SK-N-SH treated with all-trans-retinoic acid at 6 μM for 48 hours (cell line): ENCODE measurements at regions not wholly inside any gene's neighbourhood (a gene's known extent, or its start where the extent isn't known, plus 50 kb on each side); places are given as distances from the start of the nearest gene placed in this dataset.

Source experiments
- ATAC-seq: fragments of 200-7000 bp; cut with Tn5 transposase; 3 replicates; pipeline ENCODE4 v1.9.1; 2020; ENCODE audit warnings: mild to moderate bottlenecking, moderate library complexity
- ARNTL ChIP-seq: fragments of 450-650 bp; formaldehyde crosslinking; IDR thresholded peaks from 2 replicates; pipeline ENCODE4 v1.5.0; 2020; ENCODE audit warnings: low read depth, mild to moderate bottlenecking, moderate library complexity, borderline replicate concordance
- BACH2 ChIP-seq: fragments of 250-450 bp; sonication (Bioruptor Pico); IDR thresholded peaks from 2 replicates; pipeline ENCODE4 v1.9.0; 2021; ENCODE audit warnings: mild to moderate bottlenecking, borderline replicate concordance
- CSDC2 ChIP-seq: fragments of 250-450 bp; sonication (Bioruptor Pico); IDR thresholded peaks from 2 replicates; pipeline ENCODE4 v1.5.0; 2020; ENCODE audit warnings: mild to moderate bottlenecking, moderate library complexity
- CSRNP3 ChIP-seq: fragments of 250-450 bp; sonication (Bioruptor Pico); IDR thresholded peaks from 2 replicates; pipeline ENCODE4 v1.5.1; 2021; ENCODE audit warnings: mild to moderate bottlenecking, moderate library complexity
- ESRRG ChIP-seq: fragments of 250-450 bp; sonication (Bioruptor Pico); IDR thresholded peaks from 2 replicates; pipeline ENCODE4 v1.6.1; 2021; ENCODE audit warnings: mild to moderate bottlenecking
- GLIS3 ChIP-seq: fragments of 250-450 bp; sonication (Bioruptor Pico); IDR thresholded peaks from 2 replicates; pipeline ENCODE4 v1.5.0; 2020; ENCODE audit warnings: mild to moderate bottlenecking, moderate library complexity
- ISL1 ChIP-seq: fragments of 250-450 bp; sonication (Bioruptor Pico); IDR thresholded peaks from 2 replicates; pipeline ENCODE4 v2.1.2; 2022; ENCODE audit warnings: mild to moderate bottlenecking, moderate library complexity
- OSR1 ChIP-seq: fragments of 250-450 bp; sonication (Bioruptor Pico); IDR thresholded peaks from 2 replicates; pipeline ENCODE4 v1.8.0; 2022; ENCODE audit warnings: moderate library complexity, mild to moderate bottlenecking, inconsistent platforms
- PATZ1 ChIP-seq: fragments of 250-450 bp; sonication (Bioruptor Pico); IDR thresholded peaks from 2 replicates; pipeline ENCODE4 v1.8.0; 2020; ENCODE audit warnings: mild to moderate bottlenecking, moderate library complexity, borderline replicate concordance
- POU6F1 ChIP-seq: fragments of 250-450 bp; sonication (Bioruptor Pico); IDR thresholded peaks from 2 replicates; pipeline ENCODE4 v1.8.0; 2021; ENCODE audit warnings: low read depth, mild to moderate bottlenecking, moderate library complexity, borderline replicate concordance
- PPARA ChIP-seq: fragments of 250-450 bp; sonication (Bioruptor Pico); IDR thresholded peaks from 2 replicates; pipeline ENCODE4 v1.5.0; 2020; ENCODE audit warnings: mild to moderate bottlenecking, borderline replicate concordance
- RARB ChIP-seq: fragments of 250-450 bp; sonication (Bioruptor Pico); IDR thresholded peaks from 2 replicates; pipeline ENCODE4 v1.8.0; 2021; ENCODE audit warnings: mild to moderate bottlenecking, moderate library complexity
- SNAI2 ChIP-seq: fragments of 250-450 bp; sonication (Bioruptor Pico); IDR thresholded peaks from 2 replicates; pipeline ENCODE4 v1.5.0; 2020; ENCODE audit warnings: mild to moderate bottlenecking, moderate library complexity
- TCF4 ChIP-seq: fragments of 250-450 bp; sonication (Bioruptor Pico); IDR thresholded peaks from 2 replicates; pipeline ENCODE4 v1.8.0; 2021; ENCODE audit warnings: mild to moderate bottlenecking, moderate library complexity, borderline replicate concordance
- TOX ChIP-seq: fragments of 250-450 bp; sonication (Bioruptor Pico); IDR thresholded peaks from 2 replicates; pipeline ENCODE4 v1.8.0; 2021; ENCODE audit warnings: mild to moderate bottlenecking, moderate library complexity, borderline replicate concordance
- ZC3H10 ChIP-seq: fragments of 250-450 bp; sonication (Bioruptor Pico); IDR thresholded peaks from 2 replicates; pipeline ENCODE4 v1.5.1; 2021; ENCODE audit warnings: mild to moderate bottlenecking, moderate library complexity
- ZFP3 ChIP-seq: fragments of 250-450 bp; sonication (Bioruptor Pico); IDR thresholded peaks from 2 replicates; pipeline ENCODE4 v1.5.0; 2020; ENCODE audit warnings: mild to moderate bottlenecking, moderate library complexity
- ZFP30 ChIP-seq: fragments of 450-650 bp; formaldehyde crosslinking; IDR thresholded peaks from 2 replicates; pipeline ENCODE4 v1.5.0; 2022; ENCODE audit warnings: mild to moderate bottlenecking, moderate library complexity
- ZNF565 ChIP-seq: fragments of 450-650 bp; formaldehyde crosslinking; conservative IDR thresholded peaks from 2 replicates; pipeline ENCODE4 v1.5.0; 2020; ENCODE audit warnings: low read depth, mild to moderate bottlenecking, moderate library complexity
- ZNF70 ChIP-seq: fragments of 450-650 bp; formaldehyde crosslinking; IDR thresholded peaks from 2 replicates; pipeline ENCODE4 v1.5.0; 2020; ENCODE audit warnings: mild to moderate bottlenecking, moderate library complexity
- ZNF8 ChIP-seq: fragments of 450-650 bp; formaldehyde crosslinking; IDR thresholded peaks from 2 replicates; pipeline ENCODE4 v1.5.0; 2020; ENCODE audit warnings: mild to moderate bottlenecking, moderate library complexity
- TF ChIP-seq, protein P1 (sequence below): fragments of 250-450 bp; sonication (Bioruptor Pico); IDR thresholded peaks from 2 replicates; pipeline ENCODE4 v1.5.0; 2020; ENCODE audit warnings: mild to moderate bottlenecking, moderate library complexity

DNA sequence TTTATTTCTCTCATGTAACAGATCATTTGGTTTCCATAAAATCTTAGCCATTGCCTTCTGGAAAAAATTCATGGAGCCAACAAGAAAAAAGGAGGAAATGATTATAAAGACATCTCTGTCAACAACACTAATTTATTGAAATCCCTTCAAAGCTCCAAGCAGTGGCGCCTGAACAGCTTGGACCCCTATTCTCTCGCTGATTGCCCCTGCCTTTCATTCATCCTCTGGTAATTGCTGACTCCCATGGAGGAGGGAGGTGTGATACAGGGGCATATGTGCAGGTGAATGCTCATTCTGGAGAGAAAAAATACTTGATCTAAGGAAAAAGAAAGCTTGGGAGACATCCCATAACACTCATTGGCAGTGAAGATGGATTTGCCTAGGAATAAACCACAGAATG lies 345.5 kb downstream of the FGFR2 start:
- no peak for ATAC-seq
- TF ChIP-seq OSR1 (CRISPR knock-in tag) (no peak), TCF4 (CRISPR knock-in tag) (no peak), GLIS3 (CRISPR knock-in tag) (no peak), ZNF70 (no peak), ARNTL (CRISPR knock-in tag) (no peak), CSRNP3 (CRISPR knock-in tag) (no peak), ZNF565 (CRISPR knock-in tag) (no peak), POU6F1 (CRISPR knock-in tag) (no peak), ISL1 (CRISPR knock-in tag) (no peak), TOX (CRISPR knock-in tag) (no peak), ZC3H10 (CRISPR knock-in tag) (no peak)

DNA sequence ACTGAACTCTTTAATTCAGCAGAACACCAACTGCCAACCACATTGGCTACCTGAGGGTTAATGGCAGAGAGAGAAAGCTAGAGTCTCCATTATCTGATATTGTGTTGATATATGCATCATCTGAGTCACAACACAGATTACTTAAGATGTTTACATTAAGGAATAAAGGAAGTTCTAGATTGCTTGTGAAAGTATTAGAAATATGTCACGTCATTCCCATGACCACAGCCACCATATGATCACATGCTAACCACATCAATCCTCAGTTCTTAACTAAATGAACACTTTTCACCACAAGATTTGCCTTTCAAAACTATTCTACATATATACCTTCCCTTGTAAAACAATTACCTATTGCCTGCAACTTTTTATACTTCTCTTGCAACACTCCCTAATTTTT lies 337.9 kb downstream of the FGFR2 start:
- TF ChIP-seq, protein P1, sequence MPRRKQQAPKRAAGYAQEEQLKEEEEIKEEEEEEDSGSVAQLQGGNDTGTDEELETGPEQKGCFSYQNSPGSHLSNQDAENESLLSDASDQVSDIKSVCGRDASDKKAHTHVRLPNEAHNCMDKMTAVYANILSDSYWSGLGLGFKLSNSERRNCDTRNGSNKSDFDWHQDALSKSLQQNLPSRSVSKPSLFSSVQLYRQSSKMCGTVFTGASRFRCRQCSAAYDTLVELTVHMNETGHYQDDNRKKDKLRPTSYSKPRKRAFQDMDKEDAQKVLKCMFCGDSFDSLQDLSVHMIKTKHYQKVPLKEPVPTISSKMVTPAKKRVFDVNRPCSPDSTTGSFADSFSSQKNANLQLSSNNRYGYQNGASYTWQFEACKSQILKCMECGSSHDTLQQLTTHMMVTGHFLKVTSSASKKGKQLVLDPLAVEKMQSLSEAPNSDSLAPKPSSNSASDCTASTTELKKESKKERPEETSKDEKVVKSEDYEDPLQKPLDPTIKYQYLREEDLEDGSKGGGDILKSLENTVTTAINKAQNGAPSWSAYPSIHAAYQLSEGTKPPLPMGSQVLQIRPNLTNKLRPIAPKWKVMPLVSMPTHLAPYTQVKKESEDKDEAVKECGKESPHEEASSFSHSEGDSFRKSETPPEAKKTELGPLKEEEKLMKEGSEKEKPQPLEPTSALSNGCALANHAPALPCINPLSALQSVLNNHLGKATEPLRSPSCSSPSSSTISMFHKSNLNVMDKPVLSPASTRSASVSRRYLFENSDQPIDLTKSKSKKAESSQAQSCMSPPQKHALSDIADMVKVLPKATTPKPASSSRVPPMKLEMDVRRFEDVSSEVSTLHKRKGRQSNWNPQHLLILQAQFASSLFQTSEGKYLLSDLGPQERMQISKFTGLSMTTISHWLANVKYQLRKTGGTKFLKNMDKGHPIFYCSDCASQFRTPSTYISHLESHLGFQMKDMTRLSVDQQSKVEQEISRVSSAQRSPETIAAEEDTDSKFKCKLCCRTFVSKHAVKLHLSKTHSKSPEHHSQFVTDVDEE (CRISPR knock-in tag), result no peak
- TF ChIP-seq BACH2 (CRISPR knock-in tag) (no peak), OSR1 (CRISPR knock-in tag) (no peak), GLIS3 (CRISPR knock-in tag) (no peak), ZFP3 (CRISPR knock-in tag) (no peak), CSDC2 (CRISPR knock-in tag) (no peak), ESRRG (CRISPR knock-in tag) (no peak), ZNF70 (no peak), CSRNP3 (CRISPR knock-in tag) (no peak), ARNTL (CRISPR knock-in tag) (no peak), ZC3H10 (CRISPR knock-in tag) (no peak), RARB (CRISPR knock-in tag) (no peak), SNAI2 (CRISPR knock-in tag) (no peak)
- ATAC-seq, result no peak

- ATAC-seq, result no peak
- TF ChIP-seq TCF4 (CRISPR knock-in tag) (no peak), PPARA (CRISPR knock-in tag) (no peak), ZC3H10 (CRISPR knock-in tag) (no peak), SNAI2 (CRISPR knock-in tag) (no peak), ZNF8 (CRISPR knock-in tag) (no peak), ZFP30 (no peak), TOX (CRISPR knock-in tag) (no peak), PATZ1 (no peak), ISL1 (CRISPR knock-in tag) (no peak), ZFP3 (CRISPR knock-in tag) (no peak)
These were observed 336.6 kb downstream of the FGFR2 start for GRCh38 chr10:121261665-121262064.
